ENCODE measurements at regions not wholly inside any gene's neighbourhood (a gene's known extent, or its start where the extent isn't known, plus 50 kb on each side); places are given as distances from the start of the nearest gene placed in this dataset.
"Not testable (repeated sequence)": the region's sequence is repeated elsewhere in the genome, so short reads cannot be mapped to it uniquely, and the experiment has no call there.

- not testable (repeated sequence) for TF ChIP-seq YY1 (IDR thresholded peaks at IDR 0.05; ENCODE audit: insufficient read depth, insufficient read length); SUZ12 (IDR thresholded peaks at IDR 0.05; ENCODE audit: extremely low read depth, insufficient read depth, insufficient read length); ZNF274 (IDR thresholded peaks at IDR 0.05; ENCODE audit: low read depth, low read length)
These were observed 56.7 kb upstream of the SEC22B start for GRCh38 chr1:120232834-120233660.
